NT2/D1 (cell line): ENCODE measurements at regions not wholly inside any gene's neighbourhood (a gene's known extent, or its start where the extent isn't known, plus 50 kb on each side); places are given as distances from the start of the nearest gene placed in this dataset.

Experiments used
- DNase-seq: peaks from one replicate; pipeline ENCODE4 v3.0.0-alpha.2; 2011; ENCODE audit warnings: low read depth, low spot score
- H3K27me3 ChIP-seq: 2 replicates; pipeline ENCODE4 v1.6.0; 2011; ENCODE audit warnings: mild to moderate bottlenecking; ENCODE audit not compliant: insufficient read length, insufficient read depth
- H3K36me3 ChIP-seq: 2 replicates; pipeline ENCODE4 v1.6.1; 2011; ENCODE audit warnings: mild to moderate bottlenecking, low read length, mixed read lengths; ENCODE audit not compliant: insufficient read depth, insufficient read length
- H3K4me1 ChIP-seq: 2 replicates; pipeline ENCODE4 v1.5.1; 2011; ENCODE audit not compliant: insufficient read depth, insufficient read length
- H3K4me3 ChIP-seq: 2 replicates; pipeline ENCODE4 v1.5.1; 2011; ENCODE audit warnings: low read depth; ENCODE audit not compliant: insufficient read length
- H3K9ac ChIP-seq: 2 replicates; pipeline ENCODE4 v1.6.0; 2011; ENCODE audit warnings: low read depth; ENCODE audit not compliant: insufficient read length
- H3K9me3 ChIP-seq: 2 replicates; pipeline ENCODE4 v1.5.1; 2011; ENCODE audit warnings: mild to moderate bottlenecking, low read length; ENCODE audit not compliant: insufficient read depth
- SUZ12 ChIP-seq: IDR thresholded peaks from 2 replicates; pipeline ENCODE4 v1.6.1; 2011; ENCODE audit not compliant: insufficient read length, insufficient read depth; ENCODE audit errors: extremely low read depth
- YY1 ChIP-seq: IDR thresholded peaks from 2 replicates; pipeline ENCODE4 v1.6.1; 2011; ENCODE audit not compliant: insufficient read length, insufficient read depth
- ZNF274 ChIP-seq: IDR thresholded peaks from 2 replicates; pipeline ENCODE4 v1.6.1; 2011; ENCODE audit warnings: mild to moderate bottlenecking, low read depth, low read length

DNA sequence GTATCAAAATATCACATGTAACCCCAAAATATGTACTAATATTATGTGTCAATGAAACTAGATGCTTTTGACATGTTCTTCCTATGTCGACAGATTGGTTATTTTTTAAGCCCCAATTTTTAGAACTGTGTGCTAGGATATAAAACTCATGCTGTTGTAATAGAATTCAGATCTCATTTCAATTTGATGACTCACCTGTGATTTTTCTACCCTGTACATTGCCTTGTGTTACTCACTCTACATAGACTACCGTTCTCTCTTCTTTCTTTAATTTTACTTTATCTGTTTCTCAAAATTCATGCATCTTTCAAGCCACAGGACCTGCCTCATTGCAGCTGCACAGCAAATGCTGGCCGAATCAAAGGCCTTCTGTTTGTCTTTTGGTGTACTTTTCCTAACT lies 284.5 kb downstream of the MAT2B start:
- H3K36me3 ChIP-seq = no peaks in the 10 kb centered on the region
- H3K27me3 ChIP-seq = no peaks in the 10 kb centered on the region
- no peak for DNase-seq
- H3K9me3 ChIP-seq = no peaks in the 10 kb centered on the region
- no peak overlapping the region for H3K4me3 ChIP-seq
- H3K4me1 ChIP-seq = no peaks in the 10 kb centered on the region
- TF ChIP-seq ZNF274 (no peak), YY1 (no peak), SUZ12 (no peak)
- H3K9ac ChIP-seq = no peak overlapping the region

DNA sequence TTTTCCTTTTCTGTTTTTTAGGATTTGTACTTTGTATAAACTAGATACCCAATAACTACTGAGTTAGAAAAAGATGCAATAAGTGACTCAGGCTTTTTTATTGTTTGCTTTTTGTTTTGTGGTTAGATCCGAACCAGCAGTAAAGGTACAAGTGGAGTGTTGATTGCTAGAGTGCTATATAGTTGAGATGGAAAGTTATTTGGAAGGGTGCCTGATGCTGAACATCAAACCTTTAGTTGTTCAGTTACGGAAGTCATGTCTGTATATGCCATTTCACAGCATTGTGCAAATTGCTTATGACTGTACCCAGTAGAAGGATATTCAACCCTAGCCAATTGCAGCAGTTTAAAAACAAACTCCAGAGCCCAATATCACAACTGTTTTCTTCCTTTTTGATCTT lies 285.1 kb downstream of the MAT2B start:
- no peak overlapping the region for H3K9ac ChIP-seq
- no peaks in the 10 kb centered on the region for H3K27me3 ChIP-seq
- no peaks in the 10 kb centered on the region for H3K36me3 ChIP-seq
- no peaks in the 10 kb centered on the region for H3K4me1 ChIP-seq
- H3K9me3 ChIP-seq = no peaks in the 10 kb centered on the region
- no peak overlapping the region for H3K4me3 ChIP-seq
- TF ChIP-seq SUZ12 = no peak
- no peak for DNase-seq

DNA sequence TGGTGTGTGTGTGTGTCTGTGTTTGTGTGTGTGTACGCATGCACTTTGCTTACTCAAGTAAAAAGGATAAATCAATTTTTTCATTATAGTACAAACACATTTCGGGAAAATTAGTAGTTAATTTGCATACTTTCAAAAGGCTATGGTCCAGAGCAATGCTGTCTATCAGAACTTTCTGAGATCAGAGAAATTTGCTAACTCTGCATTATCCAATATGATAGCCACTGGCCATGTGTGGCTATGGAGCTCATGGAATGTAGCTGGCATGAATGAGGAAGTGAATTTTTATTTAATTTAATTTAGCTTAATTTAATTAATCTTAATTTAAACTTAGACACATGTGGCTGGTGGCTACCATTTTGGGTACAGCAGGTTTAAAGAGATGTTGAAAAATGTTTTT lies 289.6 kb downstream of the MAT2B start:
- no peaks in the 10 kb centered on the region for H3K4me1 ChIP-seq
- TF ChIP-seq SUZ12 (no peak), YY1 (no peak), ZNF274 (no peak)
- H3K4me3 ChIP-seq = no peak overlapping the region
- H3K36me3 ChIP-seq = no peaks in the 10 kb centered on the region
- no peak overlapping the region for H3K9ac ChIP-seq
- no peak for DNase-seq
- H3K9me3 ChIP-seq = no peaks in the 10 kb centered on the region
- no peaks in the 10 kb centered on the region for H3K27me3 ChIP-seq

DNA sequence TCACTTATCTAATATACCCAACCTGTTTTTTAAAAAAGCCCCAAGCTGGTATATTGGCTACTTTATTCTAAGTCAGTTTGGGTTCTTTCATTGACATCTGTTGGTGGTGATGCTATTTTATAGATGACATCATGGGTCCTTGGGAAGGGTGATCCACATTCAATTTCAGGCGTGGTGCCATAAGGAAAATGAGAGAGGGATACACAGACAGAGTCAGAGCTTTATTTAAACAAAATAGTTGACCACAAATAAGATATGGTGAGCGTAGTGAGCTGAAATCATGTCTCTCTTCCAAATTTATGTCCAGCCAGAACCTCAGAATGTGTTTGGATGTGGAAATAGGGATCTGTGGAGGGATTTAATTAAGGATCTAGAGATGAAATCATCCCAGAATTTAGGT lies 302.4 kb downstream of the MAT2B start:
- no peaks in the 10 kb centered on the region for H3K27me3 ChIP-seq
- no peaks in the 10 kb centered on the region for H3K9me3 ChIP-seq
- TF ChIP-seq SUZ12 = no peak
- TF ChIP-seq ZNF274 = no peak
- no peak for TF ChIP-seq YY1
- H3K36me3 ChIP-seq = no peaks in the 10 kb centered on the region
- no peaks in the 10 kb centered on the region for H3K4me1 ChIP-seq
- no peak overlapping the region for H3K4me3 ChIP-seq
- no peak overlapping the region for H3K9ac ChIP-seq
- no peak for DNase-seq

DNA sequence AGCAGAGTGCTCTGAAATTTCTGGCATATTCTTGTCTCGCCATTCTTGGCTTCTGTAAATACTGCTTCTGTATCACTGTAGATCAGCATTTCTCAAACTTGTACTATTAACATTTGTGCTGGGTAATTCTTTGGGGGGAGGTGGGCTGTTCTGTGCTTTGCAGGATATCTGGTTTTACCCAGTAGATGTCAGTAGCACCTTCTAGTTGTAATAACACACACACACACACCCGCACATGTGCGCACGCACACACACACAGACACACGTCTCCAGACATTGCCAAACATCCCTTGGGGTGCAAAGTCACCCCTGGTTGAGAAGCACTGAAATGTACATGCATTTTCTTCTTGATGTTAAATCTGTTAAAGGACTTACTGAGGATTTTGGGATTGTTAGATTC lies 304.1 kb downstream of the MAT2B start:
- Histone ChIP-seq H3K36me3 (no peaks in the 10 kb centered on the region), H3K4me3 (no peak overlapping the region), H3K27me3 (no peaks in the 10 kb centered on the region), H3K9ac (no peak overlapping the region), H3K4me1 (no peaks in the 10 kb centered on the region), H3K9me3 (no peaks in the 10 kb centered on the region)
- TF ChIP-seq SUZ12 (no peak), ZNF274 (no peak), YY1 (no peak)
- DNase-seq = no peak

DNA sequence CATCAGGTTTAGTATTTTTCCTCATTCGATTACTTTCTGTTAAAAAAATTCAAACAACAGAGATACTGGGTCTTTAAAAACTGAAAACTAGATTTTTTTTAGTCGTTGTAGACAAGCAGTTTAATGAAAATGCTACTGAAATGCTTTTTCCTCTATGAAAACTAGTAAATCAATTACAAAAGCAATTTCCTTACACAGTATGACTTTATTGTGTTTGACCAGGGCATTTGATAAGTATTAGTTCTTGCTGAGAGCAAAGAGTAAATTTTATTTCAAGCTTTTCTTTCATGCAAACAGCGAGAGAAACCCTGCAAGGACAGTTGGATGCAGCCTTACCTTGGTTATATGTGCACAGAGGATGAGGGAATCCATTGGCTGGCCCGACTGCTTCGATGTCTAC lies 308.5 kb downstream of the MAT2B start:
- Histone ChIP-seq H3K9me3 (no peaks in the 10 kb centered on the region), H3K36me3 (no peaks in the 10 kb centered on the region), H3K9ac (no peak overlapping the region), H3K4me1 (no peaks in the 10 kb centered on the region), H3K27me3 (no peaks in the 10 kb centered on the region), H3K4me3 (no peak overlapping the region)
- no peak for DNase-seq
- no peak for TF ChIP-seq ZNF274
- no peak for TF ChIP-seq YY1
- TF ChIP-seq SUZ12 = no peak

DNA sequence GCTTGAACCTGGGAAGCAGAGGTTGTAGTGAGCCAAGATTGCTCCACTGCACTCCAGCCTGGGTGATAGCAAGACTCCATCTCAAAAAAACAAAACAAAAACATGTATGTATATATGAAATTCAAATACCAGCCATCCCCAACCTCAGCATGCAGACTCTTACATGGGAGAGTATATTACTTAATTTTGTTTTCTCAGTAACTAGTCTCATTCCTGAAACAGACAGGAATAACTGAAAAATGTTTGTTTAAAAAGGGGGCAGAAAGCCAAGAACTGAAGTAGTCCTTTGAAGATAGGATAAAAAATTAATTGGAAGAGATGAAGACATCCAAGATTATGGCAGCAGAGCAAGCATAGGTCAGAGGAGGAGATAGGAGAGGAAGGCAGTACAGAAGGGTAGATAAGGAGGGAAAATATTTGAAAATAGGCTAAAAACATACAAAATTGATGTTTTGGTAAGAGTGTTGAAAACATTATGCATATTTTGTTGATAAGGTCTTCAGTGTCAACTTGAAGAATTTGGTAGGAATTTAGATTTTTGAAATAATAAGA lies 309.9 kb downstream of the MAT2B start:
- no peaks in the 10 kb centered on the region for H3K9me3 ChIP-seq
- H3K36me3 ChIP-seq = no peaks in the 10 kb centered on the region
- TF ChIP-seq YY1 = no peak
- TF ChIP-seq ZNF274 = no peak
- no peak for TF ChIP-seq SUZ12
- H3K4me3 ChIP-seq = no peak overlapping the region
- DNase-seq = no peak
- no peaks in the 10 kb centered on the region for H3K4me1 ChIP-seq
- no peaks in the 10 kb centered on the region for H3K27me3 ChIP-seq
- H3K9ac ChIP-seq = no peak overlapping the region

DNA sequence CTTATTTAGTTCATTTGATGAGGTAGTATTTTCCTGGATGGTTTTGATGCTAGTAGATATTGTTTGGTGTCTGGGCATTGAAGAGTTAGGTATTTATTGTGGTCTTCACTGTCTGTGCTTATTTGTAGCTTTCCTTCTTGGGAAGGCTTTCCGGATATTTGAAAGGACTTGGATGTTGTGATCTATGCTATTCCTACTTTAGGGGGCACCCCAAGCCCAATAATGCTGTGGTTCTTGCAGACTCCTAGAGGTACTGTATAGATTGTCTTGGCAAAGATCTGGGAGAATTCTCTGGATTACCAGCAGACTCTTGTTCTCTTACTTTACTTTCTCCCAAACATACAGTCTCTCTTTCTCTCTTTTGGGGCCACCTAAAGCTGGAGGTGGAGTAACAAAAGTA lies 315.7 kb downstream of the MAT2B start:
- Histone ChIP-seq H3K27me3 (no peaks in the 10 kb centered on the region), H3K36me3 (no peaks in the 10 kb centered on the region), H3K4me3 (no peak overlapping the region), H3K4me1 (no peaks in the 10 kb centered on the region), H3K9me3 (no peaks in the 10 kb centered on the region), H3K9ac (no peak overlapping the region)
- no peak for DNase-seq
- TF ChIP-seq SUZ12 (no peak), YY1 (no peak), ZNF274 (no peak)
